NCI-H460 (cell line): ENCODE measurements at regions not wholly inside any gene's neighbourhood (a gene's known extent, or its start where the extent isn't known, plus 50 kb on each side); places are given as distances from the start of the nearest gene placed in this dataset.
"Not testable (repeated sequence)": the region's sequence is repeated elsewhere in the genome, so short reads cannot be mapped to it uniquely, and the experiment has no call there.

Experiments
- DNase-seq: peaks from one replicate; pipeline ENCODE4 v3.0.0-alpha.2; 2016; ENCODE audit warnings: low read depth; ENCODE audit errors: extremely low read depth

DNA sequence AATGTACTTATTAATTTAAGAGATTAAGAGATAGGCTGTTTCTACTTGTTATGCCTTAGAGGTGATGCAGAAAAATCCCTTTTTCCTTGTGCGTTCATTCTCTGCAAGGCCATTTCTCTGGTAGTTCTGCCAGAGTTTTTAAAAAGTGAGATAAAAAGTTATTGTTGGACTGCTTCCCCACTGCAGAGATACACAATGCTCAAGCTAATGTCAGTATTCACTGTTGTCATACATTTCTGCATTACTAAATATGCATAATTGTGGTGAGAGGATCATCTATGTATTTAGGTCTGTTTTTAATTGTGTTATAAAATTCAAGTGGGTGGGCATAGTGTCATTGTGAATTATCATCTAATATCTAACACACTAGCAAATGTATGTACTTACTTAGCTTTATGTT is 600.4 kb downstream of the HTR1B start:
- DNase-seq: no peak

DNA sequence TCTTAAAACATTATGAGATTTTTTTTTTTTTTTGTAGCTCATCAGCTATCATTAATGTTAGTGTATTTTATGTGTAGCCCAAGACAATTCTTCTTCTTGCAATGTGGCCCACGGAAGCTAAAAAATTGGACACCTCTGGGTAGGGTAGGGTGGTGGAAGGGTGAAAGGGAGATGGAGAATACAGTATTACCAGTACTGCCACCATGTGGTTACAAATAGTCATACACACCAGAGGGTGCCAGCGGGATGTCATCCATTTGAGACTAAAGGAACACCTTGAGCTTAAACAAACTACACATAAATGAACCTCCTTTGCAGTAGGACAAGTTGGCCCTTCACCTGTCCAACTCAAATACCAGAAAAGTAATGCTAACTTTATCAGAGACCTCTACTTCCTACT is 601.9 kb downstream of the HTR1B start:
- no peak for DNase-seq

DNA sequence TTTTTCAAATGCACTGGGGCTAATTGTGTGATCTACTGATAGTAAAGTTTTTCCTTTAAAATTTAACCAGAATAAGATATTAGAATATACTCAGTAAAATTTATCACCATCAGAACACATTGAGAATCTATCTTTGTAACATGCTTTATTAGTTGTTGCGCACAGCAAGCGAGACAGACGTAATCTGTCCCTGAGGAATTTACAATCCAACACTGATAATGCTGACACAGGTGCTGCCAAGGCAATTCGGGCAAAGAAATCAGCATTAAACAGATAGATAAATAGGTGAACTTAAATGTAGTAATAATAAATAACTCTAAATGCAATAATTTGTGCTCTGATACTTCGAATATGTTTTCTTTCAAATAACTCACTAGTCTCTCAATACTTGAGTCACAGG is 607.2 kb downstream of the HTR1B start:
- DNase-seq: no peak

DNA sequence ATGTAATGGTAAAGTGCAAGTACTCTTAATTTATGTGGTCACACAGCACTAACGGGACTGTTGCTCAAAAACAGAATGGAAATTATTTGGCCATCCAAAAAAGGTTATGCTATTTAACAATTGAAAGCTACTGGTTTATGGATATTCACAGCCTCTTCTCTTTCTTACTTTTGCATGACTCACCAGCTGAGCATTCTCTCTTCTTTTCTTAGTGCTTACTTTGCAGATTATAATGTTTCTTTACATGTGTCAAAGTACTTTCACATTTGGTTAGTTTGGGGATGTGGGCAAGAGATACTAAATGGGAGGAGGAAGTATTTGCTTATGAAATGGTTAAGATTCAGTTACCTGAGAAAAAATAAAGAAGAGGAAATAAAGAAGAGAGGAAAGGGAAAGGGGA is 610.5 kb downstream of the HTR1B start:
- DNase-seq: no peak

DNA sequence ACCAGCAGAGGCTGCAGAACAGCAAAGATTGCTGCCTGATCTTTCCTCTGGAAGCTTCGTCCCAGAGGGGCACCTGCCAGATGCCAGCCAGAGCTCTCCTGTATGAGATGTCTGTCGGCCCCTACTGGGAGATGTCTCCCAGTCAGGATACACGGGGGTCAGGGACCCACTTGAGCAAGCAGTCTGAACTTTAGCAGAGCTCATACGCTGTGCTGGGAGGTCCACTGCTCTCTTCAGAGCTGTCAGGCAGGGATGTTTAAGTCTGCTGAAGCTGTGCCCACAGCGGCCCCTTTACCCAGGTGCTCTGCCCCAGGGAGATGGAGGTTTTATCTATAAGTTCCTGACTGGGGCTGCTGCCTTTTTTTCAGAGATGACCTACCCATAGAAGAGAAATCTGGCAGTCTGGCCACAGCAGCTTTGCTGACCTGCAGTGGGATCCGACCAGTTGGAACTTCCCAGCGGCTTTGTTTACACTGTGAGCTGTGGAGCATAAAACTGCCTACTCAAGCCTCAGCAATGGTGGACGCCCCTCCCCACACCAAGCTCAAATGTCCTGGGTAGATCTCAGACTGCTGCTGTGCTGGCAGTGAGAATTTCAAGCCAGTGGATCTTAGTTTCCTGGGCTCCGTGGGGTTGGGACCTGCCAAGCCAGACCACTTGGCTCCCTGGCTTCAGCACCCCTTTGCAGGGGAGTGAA is 613.9 kb downstream of the HTR1B start:
- not testable (repeated sequence) for DNase-seq

- DNase-seq: no peak
Observed at GRCh38 chr6:76843054-76843822, 620.1 kb downstream of the HTR1B start.

GRCh38 chr6:76840865-76841264 is 622.4 kb downstream of the HTR1B start:
- DNase-seq: no peak

DNA sequence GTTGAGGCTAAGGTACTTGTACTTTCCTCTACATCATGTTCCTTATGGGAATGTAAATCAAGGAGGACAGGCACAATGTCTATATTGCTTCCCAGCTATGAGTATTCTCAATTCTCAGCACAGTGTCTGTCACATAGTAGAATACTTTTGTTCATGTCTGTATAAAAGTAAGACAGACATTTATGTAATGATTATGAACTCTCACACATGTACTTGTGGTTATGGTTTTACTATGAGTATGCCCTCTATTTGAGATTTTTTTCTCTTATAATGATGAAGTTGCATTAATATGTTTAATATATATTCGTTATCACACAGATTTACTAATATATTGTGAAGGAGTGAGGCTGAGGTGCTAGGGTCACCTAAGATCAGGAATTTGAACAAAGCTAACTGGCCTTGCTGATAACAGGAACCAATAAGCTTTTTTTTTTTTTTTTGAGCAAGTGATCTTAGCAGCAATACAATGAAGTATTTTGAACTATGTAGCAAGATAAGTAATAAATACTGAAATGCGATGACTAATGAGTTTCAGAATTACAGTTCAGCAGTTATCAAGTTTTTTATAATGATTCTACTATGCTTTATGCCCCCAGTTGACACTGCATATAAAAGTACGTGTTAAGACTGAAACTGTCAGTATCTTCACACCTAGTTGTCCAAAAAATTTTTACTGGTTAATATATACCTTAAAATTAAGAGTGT is 623.1 kb downstream of the HTR1B start:
- no peak for DNase-seq

DNA sequence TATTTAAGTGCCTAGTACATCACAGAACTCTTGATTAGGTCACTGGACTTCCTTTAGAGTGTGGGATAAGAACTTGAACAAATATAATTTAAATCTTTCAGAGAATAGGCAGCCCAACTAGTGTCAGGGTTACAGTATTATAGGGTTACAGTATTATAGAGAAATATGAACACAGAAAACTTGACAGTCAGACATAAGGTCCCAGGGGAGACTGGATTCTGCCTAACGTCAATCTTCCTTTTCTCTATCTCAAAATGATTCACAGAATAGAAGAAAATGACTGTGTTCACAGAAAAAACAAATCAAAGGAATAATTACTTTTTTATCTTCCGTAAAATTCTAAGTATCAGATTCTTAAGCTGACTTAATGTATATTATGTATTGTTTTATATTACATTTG is 623.8 kb downstream of the HTR1B start:
- no peak for DNase-seq

DNA sequence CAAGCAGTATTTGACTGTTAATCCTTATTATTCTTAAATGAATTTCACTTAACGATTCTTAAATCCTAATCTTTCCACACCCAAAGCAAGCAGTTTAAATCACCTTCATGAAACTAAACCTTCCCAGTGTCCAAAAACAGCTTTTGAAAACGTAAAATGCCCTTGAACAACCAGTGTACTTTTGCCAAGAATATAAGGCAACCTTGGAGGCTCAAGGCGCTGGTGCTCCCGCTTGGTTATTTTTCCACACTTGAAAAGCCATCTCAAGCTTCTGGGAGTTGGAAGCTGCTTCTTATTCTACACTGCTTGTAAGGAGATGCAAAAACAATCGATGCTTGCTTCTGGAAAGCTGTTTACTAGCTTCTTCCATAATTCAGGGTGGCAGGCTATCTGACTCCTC is 625.7 kb downstream of the HTR1B start:
- no peak for DNase-seq

GRCh38 chr6:76835695-76836094 is 627.6 kb downstream of the HTR1B start:
- DNase-seq: no peak

DNA sequence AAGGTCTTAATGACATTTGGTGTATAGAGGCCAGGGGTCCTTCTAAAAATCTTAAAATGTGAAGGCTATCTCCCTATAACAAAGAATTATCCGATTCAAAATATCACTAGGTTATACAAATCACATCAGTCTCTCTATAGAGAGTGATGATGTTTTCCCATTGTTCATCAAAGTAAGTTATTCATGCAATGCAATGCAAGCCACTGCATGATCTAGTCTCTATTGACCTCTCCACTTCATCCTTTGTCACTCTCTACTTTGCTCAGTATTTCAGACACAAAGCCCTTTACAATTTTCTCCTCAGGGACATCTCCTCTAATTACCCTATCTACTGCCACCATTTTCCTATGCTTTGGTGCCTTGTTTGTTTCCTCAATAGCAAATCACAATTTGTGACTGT is 628.0 kb downstream of the HTR1B start:
- DNase-seq: no peak

DNA sequence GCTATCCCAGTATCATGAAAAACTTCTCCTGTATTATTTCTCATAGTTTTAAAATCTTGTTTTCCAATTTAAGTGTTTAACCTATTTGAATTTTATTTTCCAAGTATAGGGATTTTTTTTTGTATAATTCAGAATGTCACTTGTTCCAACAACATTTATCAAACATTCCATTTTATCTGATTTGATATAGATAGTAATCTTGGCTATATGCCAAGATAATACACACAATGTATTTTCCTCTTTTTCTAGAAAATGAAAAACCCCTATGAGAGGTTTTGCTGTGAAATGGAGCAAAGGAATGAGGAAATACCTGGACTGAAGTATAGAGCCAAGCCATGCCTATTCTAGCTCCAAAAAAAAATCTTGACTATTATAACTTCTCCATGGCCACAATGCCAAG is 628.9 kb downstream of the HTR1B start:
- DNase-seq: no peak

- DNase-seq: no peak
Observed at GRCh38 chr6:76831299-76831698, 632.0 kb downstream of the HTR1B start.

GRCh38 chr6:76823578-76823977 is 639.7 kb downstream of the HTR1B start:
- DNase-seq: not testable (repeated sequence)

GRCh38 chr6:76818451-76818850 is 644.8 kb downstream of the HTR1B start:
- DNase-seq: no peak

DNA sequence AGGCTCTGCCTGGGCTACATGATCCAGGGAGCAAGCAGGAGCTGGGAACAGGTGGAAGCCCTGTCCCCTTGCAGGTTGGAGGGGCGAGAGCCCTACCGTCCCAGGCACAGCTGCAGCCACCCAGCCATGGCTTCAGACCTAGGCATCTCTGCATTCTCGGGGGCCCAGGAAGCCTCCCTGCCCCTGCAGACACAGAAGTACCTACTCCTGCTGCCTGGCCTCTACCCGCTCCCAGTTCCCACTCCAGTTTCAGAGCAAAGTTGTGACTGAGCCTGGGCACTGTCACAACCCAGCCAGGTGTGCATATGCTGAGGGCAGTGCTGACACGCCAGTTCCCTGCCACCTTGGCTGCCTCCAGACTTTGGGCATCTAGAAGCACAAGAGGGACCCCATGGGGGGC is 645.9 kb downstream of the HTR1B start:
- no peak for DNase-seq

DNA sequence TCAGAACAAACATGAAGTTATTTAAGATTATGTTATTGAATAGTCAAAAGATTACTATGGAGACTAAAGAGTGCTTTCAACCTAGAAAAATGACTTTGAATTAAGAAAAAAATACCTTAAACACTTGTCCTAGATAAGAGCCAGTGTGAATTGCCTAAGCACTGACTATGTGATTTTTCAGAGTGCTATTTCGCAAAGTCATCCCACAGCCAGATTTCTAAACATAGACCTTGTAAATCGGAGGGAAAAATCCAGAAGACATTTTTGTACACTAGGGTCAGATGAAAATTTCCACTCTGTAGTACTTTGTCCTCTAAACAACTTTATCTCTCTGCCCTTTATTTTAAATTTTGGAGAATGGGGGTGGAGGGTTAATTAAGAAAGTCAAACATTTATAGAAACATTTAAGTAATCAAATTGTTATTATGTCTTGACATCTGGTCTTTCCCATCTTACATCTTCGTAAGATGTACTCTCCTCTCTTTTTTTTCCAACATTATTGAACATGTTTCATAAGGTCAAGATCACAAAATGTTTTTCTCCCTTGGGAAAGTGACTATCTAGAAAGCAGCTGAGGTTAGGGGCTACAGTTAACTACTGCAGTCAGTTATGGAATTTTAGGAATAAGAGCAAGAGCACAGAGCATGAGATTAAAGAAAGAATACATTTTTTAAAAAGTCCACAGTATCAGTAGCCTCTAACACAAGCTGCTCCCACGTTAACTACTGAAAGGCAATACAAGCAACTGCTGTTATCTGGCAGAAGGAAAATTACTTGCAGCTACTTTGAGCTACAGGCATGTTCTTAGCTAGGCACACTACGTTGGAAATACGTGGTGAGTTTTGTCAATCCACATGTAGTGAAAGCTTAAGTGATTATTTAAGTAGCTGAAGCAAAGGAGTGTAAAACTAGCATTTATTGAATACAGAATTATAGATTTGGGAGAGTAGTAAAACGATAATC is 648.5 kb downstream of the HTR1B start:
- peak; percentile 11 for DNase-seq

DNA sequence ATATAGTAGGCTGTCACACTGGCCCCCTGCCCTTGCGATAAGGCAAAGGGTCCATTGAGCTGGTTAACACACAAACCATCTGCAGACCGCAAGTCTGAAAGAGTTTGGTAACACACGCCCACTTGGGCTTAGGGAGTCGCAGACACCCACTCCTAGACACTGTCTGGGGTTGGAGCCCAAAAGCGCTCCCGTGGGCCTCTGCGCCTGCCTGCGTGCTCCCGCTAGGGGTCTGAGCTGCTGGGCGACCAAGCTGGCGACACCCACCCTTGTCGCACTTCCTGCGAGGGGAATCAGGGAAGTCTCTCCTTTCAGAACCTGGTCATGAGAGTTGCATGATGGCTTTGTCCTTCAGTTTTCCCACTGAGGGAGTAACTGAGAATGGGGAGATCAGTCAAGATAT is 653.0 kb downstream of the HTR1B start:
- no peak for DNase-seq

DNA sequence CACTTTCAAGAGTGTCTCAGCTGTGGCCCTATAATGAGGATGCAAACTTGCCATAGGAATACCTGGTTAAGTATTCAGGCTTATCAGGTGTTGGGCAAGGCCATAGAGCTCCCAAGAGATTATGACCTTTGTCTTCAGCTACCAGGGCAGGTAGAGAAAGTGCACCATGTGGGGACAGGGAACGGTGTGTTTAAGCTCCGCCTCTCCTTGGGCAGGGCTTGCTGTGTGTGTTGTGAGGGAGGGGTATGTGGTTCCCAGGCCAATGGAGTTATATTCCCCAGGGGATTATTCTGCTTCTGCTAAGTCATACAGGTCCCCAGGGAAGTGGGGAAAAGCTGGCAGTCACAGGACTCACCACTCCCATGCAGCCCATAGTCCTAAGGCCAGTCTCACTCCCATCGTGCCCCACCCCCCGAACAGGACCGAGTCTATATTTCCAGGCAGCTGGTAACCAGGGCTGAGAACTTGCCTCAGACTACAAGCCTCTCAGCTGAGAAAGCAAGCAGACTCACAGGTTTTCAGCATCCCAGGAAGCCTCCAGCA is 660.2 kb downstream of the HTR1B start:
- DNase-seq: no peak
